ENCODE measurements at regions not wholly inside any gene's neighbourhood (a gene's known extent, or its start where the extent isn't known, plus 50 kb on each side); places are given as distances from the start of the nearest gene placed in this dataset.
"Not testable (repeated sequence)": the region's sequence is repeated elsewhere in the genome, so short reads cannot be mapped to it uniquely, and the experiment has no call there.

DNA sequence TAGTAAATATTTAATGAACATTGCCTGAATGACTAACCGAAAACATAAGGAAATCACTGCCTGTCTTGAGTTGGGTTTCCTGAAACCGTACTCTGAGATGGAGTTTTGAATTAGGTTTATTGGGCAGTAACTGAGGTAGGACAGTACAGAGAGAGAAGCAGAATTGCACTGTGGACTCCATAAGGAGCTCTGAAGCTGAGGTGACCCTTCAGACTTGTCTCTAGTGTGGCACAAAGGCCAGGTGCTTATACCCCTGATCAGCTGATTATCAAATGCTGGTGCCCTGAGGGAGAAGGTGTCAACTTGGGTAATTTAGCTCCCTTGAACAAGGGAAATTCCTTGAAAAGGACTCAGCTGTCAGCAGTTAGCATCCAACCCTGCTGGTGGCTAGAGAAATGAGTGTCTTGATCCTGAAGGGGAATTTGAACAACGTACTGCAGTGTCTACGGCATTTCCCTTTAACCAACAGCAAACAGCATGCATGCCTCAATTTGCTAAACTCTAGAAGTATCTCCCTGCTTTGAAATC, 135.0 kb upstream of the SMARCA2 start:
- TF ChIP-seq, protein P1, sequence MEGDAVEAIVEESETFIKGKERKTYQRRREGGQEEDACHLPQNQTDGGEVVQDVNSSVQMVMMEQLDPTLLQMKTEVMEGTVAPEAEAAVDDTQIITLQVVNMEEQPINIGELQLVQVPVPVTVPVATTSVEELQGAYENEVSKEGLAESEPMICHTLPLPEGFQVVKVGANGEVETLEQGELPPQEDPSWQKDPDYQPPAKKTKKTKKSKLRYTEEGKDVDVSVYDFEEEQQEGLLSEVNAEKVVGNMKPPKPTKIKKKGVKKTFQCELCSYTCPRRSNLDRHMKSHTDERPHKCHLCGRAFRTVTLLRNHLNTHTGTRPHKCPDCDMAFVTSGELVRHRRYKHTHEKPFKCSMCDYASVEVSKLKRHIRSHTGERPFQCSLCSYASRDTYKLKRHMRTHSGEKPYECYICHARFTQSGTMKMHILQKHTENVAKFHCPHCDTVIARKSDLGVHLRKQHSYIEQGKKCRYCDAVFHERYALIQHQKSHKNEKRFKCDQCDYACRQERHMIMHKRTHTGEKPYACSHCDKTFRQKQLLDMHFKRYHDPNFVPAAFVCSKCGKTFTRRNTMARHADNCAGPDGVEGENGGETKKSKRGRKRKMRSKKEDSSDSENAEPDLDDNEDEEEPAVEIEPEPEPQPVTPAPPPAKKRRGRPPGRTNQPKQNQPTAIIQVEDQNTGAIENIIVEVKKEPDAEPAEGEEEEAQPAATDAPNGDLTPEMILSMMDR (IDR thresholded peaks at IDR 0.05; ENCODE audit: control insufficient read depth, extremely low read depth, insufficient read depth) = no peak
- H3K4me3 ChIP-seq (ENCODE audit: low read depth, low read length) = no peak overlapping the region
- no peak for DNase-seq (ENCODE audit: low read depth)

DNA sequence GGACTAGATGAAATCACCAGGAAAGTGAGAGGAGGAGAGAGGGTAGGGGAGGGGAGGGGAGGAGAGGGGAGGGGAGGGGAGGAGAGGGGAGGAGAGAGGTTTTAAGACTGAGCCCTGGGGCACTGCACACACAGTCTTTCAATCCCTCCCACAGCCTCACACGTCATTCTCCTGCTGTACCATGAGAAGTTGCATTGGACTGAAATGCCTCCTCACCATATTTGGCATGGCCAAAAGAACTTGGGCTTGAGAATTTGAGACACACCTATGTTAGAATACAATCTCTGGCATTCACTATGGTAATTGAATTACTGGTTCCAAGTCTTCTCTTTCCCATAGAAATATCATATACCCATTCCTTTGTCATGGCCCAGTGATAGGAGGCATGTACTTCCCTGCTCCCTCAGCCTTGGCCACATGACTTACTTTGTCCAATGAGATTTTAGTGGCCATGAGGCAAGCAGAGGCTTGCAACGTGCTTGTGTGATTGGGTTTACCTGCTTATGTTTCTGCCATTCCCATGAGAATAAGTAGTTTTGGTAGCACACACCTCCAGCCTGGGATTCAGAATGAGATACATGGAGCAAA, 133.3 kb upstream of the SMARCA2 start:
- TF ChIP-seq, protein P1 (IDR thresholded peaks at IDR 0.05; ENCODE audit: control insufficient read depth, extremely low read depth, insufficient read depth) = no peak

DNA sequence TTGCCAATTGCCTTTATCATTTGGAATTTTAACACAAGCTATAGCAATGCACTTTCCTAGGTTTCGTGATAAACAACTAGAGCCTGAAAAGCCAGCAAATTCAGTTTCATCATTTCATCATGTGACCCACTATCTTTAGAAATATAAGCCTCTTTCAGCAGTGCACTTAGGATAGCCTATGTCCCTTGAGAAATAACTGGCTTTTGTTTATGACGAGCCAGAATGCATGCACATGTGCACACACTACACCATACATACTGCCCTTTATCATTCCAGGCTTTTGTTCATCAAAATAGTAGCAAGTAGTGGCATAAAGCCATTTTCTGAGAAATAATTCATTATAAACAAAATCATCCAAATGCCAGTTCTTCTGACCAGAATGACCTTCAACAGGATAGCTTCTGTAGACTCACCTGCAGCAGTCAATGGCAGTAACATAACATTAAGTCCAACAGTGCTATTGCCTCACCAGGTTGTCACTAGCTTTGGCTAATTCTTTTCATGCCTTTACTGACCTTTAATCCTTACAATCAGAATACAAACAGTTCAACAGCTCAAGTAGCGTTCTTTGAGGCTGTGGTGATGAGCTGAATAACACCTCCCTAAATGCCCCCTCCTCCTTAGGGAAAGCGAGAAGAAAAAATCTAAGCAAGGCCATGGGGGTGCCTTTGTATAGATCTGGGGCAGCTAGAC, 132.3 kb upstream of the SMARCA2 start:
- TF ChIP-seq, protein P1 (IDR thresholded peaks at IDR 0.05; ENCODE audit: control insufficient read depth, extremely low read depth, insufficient read depth) = no peak
- no peak overlapping the region for H3K4me3 ChIP-seq (ENCODE audit: low read depth, low read length)
- DNase-seq (ENCODE audit: low read depth) = no peak

More for the DNA sequence above, 133.3 kb upstream of the SMARCA2 start:
- H3K4me3 ChIP-seq (ENCODE audit: low read depth, low read length) = no peak overlapping the region
- DNase-seq (ENCODE audit: low read depth) = no peak

DNA sequence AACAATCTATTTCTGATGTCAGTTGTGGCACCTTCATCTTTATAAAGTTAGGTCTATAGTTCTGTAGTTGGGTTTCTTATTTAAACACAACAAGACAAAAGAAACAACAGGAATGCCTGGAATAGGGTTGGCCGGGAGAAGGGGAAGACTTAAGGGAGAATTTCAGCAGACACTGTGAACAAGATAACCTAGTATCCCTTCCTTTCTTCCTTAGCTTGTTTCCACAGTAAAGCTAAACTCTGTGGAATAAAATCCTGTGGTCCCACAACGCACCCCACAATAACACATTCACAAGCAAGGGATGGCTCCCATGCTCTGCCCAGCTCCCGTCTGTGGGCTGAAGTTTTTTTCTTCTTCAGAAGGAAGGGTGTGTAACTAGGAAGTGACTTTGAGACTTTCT, 124.9 kb upstream of the SMARCA2 start:
- no peak overlapping the region for H3K4me3 ChIP-seq (ENCODE audit: low read depth, low read length)
- DNase-seq (ENCODE audit: low read depth) = no peak
- TF ChIP-seq, protein P1 (IDR thresholded peaks at IDR 0.05; ENCODE audit: control insufficient read depth, extremely low read depth, insufficient read depth) = no peak

DNA sequence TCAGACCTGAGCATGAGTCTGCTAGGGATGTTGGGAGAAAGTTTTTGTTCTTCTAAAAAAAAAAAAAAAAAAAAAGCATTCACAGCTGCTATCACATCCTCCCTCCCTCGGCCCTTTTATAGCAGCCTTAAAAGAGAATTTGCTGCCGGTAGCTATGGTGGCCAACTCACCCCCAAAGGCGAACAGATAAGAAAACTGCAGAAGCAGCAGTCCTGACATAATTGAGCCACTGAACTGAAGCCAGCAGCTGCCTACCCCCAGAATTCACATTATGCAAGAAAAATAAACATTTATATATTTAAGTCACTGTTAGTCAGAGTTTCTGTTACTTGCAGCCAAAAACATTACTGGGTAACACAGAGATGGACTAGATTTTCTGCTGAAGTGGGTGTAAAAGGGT, 124.3 kb upstream of the SMARCA2 start:
- no peak for DNase-seq (ENCODE audit: low read depth)
- H3K4me3 ChIP-seq (ENCODE audit: low read depth, low read length) = no peak overlapping the region
- TF ChIP-seq, protein P1 (IDR thresholded peaks at IDR 0.05; ENCODE audit: control insufficient read depth, extremely low read depth, insufficient read depth) = no peak

DNA sequence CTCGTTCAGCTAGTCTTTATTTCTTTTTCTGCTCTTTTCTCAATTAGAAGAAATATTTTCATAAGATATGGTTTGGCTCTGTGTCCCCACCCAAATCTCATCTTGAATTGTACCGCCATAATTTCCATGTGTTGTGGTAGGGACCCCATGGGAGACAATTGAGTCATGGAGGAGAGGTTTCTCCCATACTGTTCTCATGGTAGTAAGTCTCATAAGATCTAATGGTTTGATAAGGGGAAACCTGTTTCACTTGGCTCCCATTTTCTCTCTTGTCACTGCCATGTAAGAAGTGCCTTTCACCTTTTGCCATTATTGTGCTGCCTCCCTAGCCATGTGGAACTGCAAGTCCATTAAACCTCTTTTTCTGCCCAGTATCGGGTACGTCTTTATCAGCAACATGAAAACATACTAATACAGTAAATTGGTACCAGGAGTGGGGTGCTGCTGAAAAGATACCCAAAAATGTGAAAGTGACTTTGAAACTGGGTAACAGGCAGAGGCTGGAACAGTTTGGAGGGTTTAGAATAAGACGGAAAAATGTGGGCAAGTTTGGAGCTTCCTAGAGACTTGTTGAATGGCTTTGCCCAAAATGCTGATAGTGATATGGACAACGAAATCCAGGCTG, 112.0 kb upstream of the SMARCA2 start:
- H3K4me3 ChIP-seq (ENCODE audit: low read depth, low read length); DNase-seq (ENCODE audit: low read depth): not testable (repeated sequence)

DNA sequence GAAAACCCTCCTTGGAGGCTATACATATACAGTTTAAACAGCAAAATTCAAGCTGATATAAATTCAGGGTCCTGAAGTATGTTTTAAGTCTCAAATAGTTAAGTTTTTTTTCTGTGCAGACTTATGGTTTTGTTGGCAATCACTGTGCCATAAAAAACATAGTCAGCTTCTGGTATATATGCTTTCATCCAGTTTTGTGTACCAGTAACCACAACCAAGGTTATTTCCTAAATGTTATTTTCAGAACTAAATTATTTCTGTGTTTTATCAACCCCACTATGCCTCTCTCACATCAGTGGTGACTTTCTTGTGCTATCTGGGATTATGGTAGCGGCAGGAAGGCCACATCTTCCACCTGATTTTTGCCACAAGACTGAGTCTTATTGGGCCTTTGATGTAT, 107.7 kb upstream of the SMARCA2 start:
- TF ChIP-seq, protein P1 (IDR thresholded peaks at IDR 0.05; ENCODE audit: control insufficient read depth, extremely low read depth, insufficient read depth) = no peak
- H3K4me3 ChIP-seq (ENCODE audit: low read depth, low read length) = no peak overlapping the region
- no peak for DNase-seq (ENCODE audit: low read depth)
